DMS53 (cell line): ENCODE measurements at regions not wholly inside any gene's neighbourhood (a gene's known extent, or its start where the extent isn't known, plus 50 kb on each side); places are given as distances from the start of the nearest gene placed in this dataset.
A peak's percentile ranks its signal among the peaks of the same experiment; 100 is the strongest.
"Not testable (repeated sequence)": the region's sequence is repeated elsewhere in the genome, so short reads cannot be mapped to it uniquely, and the experiment has no call there.

ENCODE experiments used
- DNase-seq: peaks from one replicate; lab custom pipeline; 2025; lab: John Stamatoyannopoulos, UW

- DNase-seq, result peak; percentile 70
Measured at GRCh38 chr1:54474310-54475251, 68.4 kb upstream of the SSBP3 start.

GRCh38 chr1:54471588-54471987 lies 65.4 kb upstream of the SSBP3 start:
- DNase-seq, result no peak

- not testable (repeated sequence) for DNase-seq
Measured at GRCh38 chr1:54469444-54469843, 63.2 kb upstream of the SSBP3 start.

GRCh38 chr1:54468288-54469084 lies 62.3 kb upstream of the SSBP3 start:
- not testable (repeated sequence) for DNase-seq

- no peak for DNase-seq
Measured at GRCh38 chr1:54465351-54465811, 59.2 kb upstream of the SSBP3 start.

GRCh38 chr1:54464477-54465146 lies 58.4 kb upstream of the SSBP3 start:
- DNase-seq, result no peak

GRCh38 chr1:54464031-54464476 lies 57.9 kb upstream of the SSBP3 start:
- DNase-seq, result no peak

GRCh38 chr1:54463259-54464030 lies 57.3 kb upstream of the SSBP3 start:
- no peak for DNase-seq

- no peak for DNase-seq
Measured at GRCh38 chr1:54462597-54463258, 56.5 kb upstream of the SSBP3 start.

GRCh38 chr1:54461731-54462596 lies 55.8 kb upstream of the SSBP3 start:
- no peak for DNase-seq

- no peak for DNase-seq
Measured at GRCh38 chr1:54460861-54461387, 54.7 kb upstream of the SSBP3 start.

- DNase-seq, result peak; percentile 49
Measured at GRCh38 chr1:54460351-54460750, 54.2 kb upstream of the SSBP3 start.

GRCh38 chr1:54459726-54460191 lies 53.6 kb upstream of the SSBP3 start:
- DNase-seq, result no peak

GRCh38 chr1:54459140-54459539 lies 52.9 kb upstream of the SSBP3 start:
- no peak for DNase-seq

GRCh38 chr1:54456921-54457529 lies 50.8 kb upstream of the SSBP3 start:
- DNase-seq, result no peak

GRCh38 chr1:54456361-54456760 lies 50.2 kb upstream of the SSBP3 start:
- DNase-seq, result no peak
